ENCODE measurements at regions not wholly inside any gene's neighbourhood (a gene's known extent, or its start where the extent isn't known, plus 50 kb on each side); places are given as distances from the start of the nearest gene placed in this dataset.

DNA sequence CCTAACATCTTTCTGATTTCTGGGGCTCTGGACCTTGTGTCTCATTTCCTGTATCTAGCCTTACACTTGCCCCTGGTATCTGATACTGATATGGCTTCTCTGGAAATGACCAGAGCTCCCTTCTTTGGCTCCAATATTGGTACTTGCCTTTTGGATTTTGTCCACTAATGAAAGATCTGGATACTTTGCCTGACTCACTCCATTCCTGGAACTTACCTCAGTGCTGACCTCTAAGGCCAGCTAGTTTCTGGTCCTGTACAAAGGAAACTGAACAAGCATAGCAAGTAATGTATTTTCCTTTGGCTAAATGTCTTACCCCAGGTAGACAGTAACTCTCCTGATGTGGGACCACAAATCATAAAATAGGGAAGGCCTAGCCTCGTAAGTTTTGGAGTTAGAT, 93.8 kb upstream of the SLC4A7 start:
- TF ChIP-seq, protein P1, sequence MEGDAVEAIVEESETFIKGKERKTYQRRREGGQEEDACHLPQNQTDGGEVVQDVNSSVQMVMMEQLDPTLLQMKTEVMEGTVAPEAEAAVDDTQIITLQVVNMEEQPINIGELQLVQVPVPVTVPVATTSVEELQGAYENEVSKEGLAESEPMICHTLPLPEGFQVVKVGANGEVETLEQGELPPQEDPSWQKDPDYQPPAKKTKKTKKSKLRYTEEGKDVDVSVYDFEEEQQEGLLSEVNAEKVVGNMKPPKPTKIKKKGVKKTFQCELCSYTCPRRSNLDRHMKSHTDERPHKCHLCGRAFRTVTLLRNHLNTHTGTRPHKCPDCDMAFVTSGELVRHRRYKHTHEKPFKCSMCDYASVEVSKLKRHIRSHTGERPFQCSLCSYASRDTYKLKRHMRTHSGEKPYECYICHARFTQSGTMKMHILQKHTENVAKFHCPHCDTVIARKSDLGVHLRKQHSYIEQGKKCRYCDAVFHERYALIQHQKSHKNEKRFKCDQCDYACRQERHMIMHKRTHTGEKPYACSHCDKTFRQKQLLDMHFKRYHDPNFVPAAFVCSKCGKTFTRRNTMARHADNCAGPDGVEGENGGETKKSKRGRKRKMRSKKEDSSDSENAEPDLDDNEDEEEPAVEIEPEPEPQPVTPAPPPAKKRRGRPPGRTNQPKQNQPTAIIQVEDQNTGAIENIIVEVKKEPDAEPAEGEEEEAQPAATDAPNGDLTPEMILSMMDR (IDR thresholded peaks at IDR 0.05; ENCODE audit: poor library complexity), result no peak
- no peak for TF ChIP-seq EZH2 (IDR thresholded peaks at IDR 0.05; ENCODE audit: borderline replicate concordance)
- TF ChIP-seq EZH2phosphoT487 (IDR thresholded peaks at IDR 0.05; ENCODE audit: low read depth, severe bottlenecking, unreplicated experiment), result no peak

Measured in hepatocyte (in vitro differentiated cells).